K562 (cell line): ENCODE measurements at regions not wholly inside any gene's neighbourhood (a gene's known extent, or its start where the extent isn't known, plus 50 kb on each side); places are given as distances from the start of the nearest gene placed in this dataset.

ENCODE experiments used
- ATAC-seq: fragments of 200-7000 bp; cut with Tn5 transposase; 3 replicates; pipeline ENCODE4 v1.9.1; 2020; ENCODE audit warnings: moderate library complexity
- BruUV-seq: library from RNA; stranded (reverse); fragments of 400-500 nt; replicated peaks from 2 replicates; lab custom pipeline; 2021; lab: Mats Ljungman, UMichigan
- CTCF ChIA-PET: fragments of 300-600 bp; formaldehyde crosslinking; extraction: SDS; loops from one replicate; lab custom pipeline; 2021; ENCODE audit warnings: low intra/inter-chr PET ratio; lab: Yijun Ruan, JAX
- POLR2A ChIA-PET: fragments of 300-600, 350-650 bp; sonication (Branson Sonifier 250); formaldehyde crosslinking; extraction: SDS; loops from one replicate; lab custom pipeline; 2021; ENCODE audit warnings: antibody characterized with exemption, inconsistent platforms; lab: Yijun Ruan, JAX
- DNase-seq, 4 experiments: peaks; one replicate each; pipeline versions ENCODE4 v3.0.0 to v3.0.0-alpha.2; 2011 to 2018; ENCODE audit warnings: low spot score in 3 of 4, mixed read lengths in 3 of 4; ENCODE audit errors: extremely low read depth in 1 of 4
- FAIRE-seq: peaks from 2 replicates; lab custom pipeline; 2011; peaks lifted over from hg19 to GRCh38; lab: Jason Lieb, UNC
- H2AFZ ChIP-seq: 2 replicates; pipeline ENCODE4 v1.6.0; 2011; ENCODE audit warnings: low read depth, low read length, control low read depth, inconsistent platforms
- H3K27ac ChIP-seq: fragments of 200-600 bp; 3 replicates; pipeline ENCODE4 v1.8.0; 2011; ENCODE audit warnings: low read depth, mild to moderate bottlenecking, control low read depth, inconsistent platforms, low read length, moderate library complexity, mixed read lengths; ENCODE audit errors: extremely low read depth
- H3K27me3 ChIP-seq, 2 experiments: fragments of 300-600 bp in 1 of 2; 2 replicates in 1 of 2; 3 replicates in 1 of 2; pipeline versions ENCODE4 v1.6.0 to v1.8.0; 2011; ENCODE audit warnings: inconsistent platforms in 2 of 2, low read length in 2 of 2, mild to moderate bottlenecking in 1 of 2, mixed read lengths in 1 of 2, moderate library complexity in 1 of 2; ENCODE audit not compliant: control insufficient read depth in 2 of 2, insufficient read depth in 2 of 2
- H3K36me3 ChIP-seq: fragments of 300-600 bp; 3 replicates; pipeline ENCODE4 v1.8.0; 2011; ENCODE audit warnings: mild to moderate bottlenecking, low read length, inconsistent platforms; ENCODE audit not compliant: control insufficient read depth, insufficient read depth
- H3K4me1 ChIP-seq, 2 experiments: fragments of 200-600 bp in 1 of 2; replicated peaks in 1 of 2; 2 replicates in 1 of 2; 3 replicates in 1 of 2; pipeline versions ENCODE4 v1.5.1 to v1.8.0; 2011; ENCODE audit warnings: inconsistent platforms in 2 of 2, low read length in 2 of 2, mild to moderate bottlenecking in 1 of 2, mixed read lengths in 1 of 2, moderate library complexity in 1 of 2; ENCODE audit not compliant: control insufficient read depth in 2 of 2, insufficient read depth in 2 of 2
- H3K4me2 ChIP-seq: 2 replicates; pipeline ENCODE4 v1.6.1; 2011; ENCODE audit warnings: low read length, control low read depth, inconsistent platforms, mixed read lengths; ENCODE audit not compliant: insufficient read depth
- H3K4me3 ChIP-seq: fragments of 200-600 bp; sonication (generic), shearing (Covaris generic); 2 replicates; pipeline ENCODE4 v1.5.1; 2016; ENCODE audit warnings: control low read depth, inconsistent platforms
- H3K79me2 ChIP-seq: fragments of 200-600 bp; 3 replicates; pipeline ENCODE4 v1.8.0; 2011; ENCODE audit warnings: low read length, inconsistent platforms; ENCODE audit not compliant: control insufficient read depth, insufficient read depth
- H3K9ac ChIP-seq, 2 experiments: 2 replicates each; pipeline versions ENCODE4 v1.6.0 to v1.6.1; 2011; ENCODE audit warnings: low read depth in 2 of 2, low read length in 2 of 2, control low read depth in 1 of 2, inconsistent platforms in 1 of 2, mild to moderate bottlenecking in 1 of 2, mixed read lengths in 1 of 2; ENCODE audit not compliant: insufficient read depth in 1 of 2
- H3K9me1 ChIP-seq: one replicate; pipeline ENCODE4 v1.6.0; 2011; ENCODE audit warnings: inconsistent platforms, mild to moderate bottlenecking, low read length, moderate library complexity; ENCODE audit not compliant: control insufficient read depth, insufficient read depth
- H3K9me3 ChIP-seq: replicated peaks from 2 replicates; pipeline ENCODE4 v1.5.1; 2011; ENCODE audit warnings: low read depth, low read length, inconsistent platforms; ENCODE audit not compliant: control insufficient read depth, insufficient read depth
- H4K20me1 ChIP-seq: replicated peaks from 2 replicates; pipeline ENCODE4 v1.6.1; 2011; ENCODE audit warnings: low read length, inconsistent platforms, mixed read lengths; ENCODE audit not compliant: control insufficient read depth, insufficient read depth
- ATF1 ChIP-seq, 2 experiments: fragments of 450-650 bp in 1 of 2; IDR thresholded peaks; 2 replicates each; pipeline ENCODE4 v1.6.1; 2016; ENCODE audit warnings: missing compliant biosample characterization in 1 of 2, missing genetic modification characterization in 1 of 2
- FOXJ3 ChIP-seq: sonication (generic); formaldehyde crosslinking; IDR thresholded peaks from 2 replicates; pipeline ENCODE4 v1.4.0; 2020; ENCODE audit warnings: mild to moderate bottlenecking, missing genetic modification reagents
- PHB ChIP-seq: fragments of 250-450 bp; sonication (Bioruptor Pico); IDR thresholded peaks from 2 replicates; pipeline ENCODE4 v1.5.0; 2021
- TEAD4 ChIP-seq, 2 experiments: sonication (generic) in 1 of 2; formaldehyde crosslinking in 1 of 2; IDR thresholded peaks; 2 replicates each; pipeline versions ENCODE4 v1.6.1 to v1.8.0; 2012 to 2022; ENCODE audit warnings: borderline replicate concordance in 1 of 2, inconsistent platforms in 1 of 2, low read length in 1 of 2, mild to moderate bottlenecking in 1 of 2, missing genetic modification reagents in 1 of 2
- TRIM24 ChIP-seq, 2 experiments: fragments of 450-650 bp; IDR thresholded peaks; 2 replicates each; pipeline ENCODE4 v1.6.1; 2016
- ZNF184 ChIP-seq: sonication (generic); formaldehyde crosslinking; IDR thresholded peaks from 2 replicates; pipeline ENCODE4 v1.5.0; 2020; ENCODE audit warnings: missing genetic modification reagents
- ZNF384 ChIP-seq: IDR thresholded peaks from 2 replicates; pipeline ENCODE4 v1.6.1; 2012; ENCODE audit warnings: low read depth, low read length, improper control_type of control experiment
- ZNF586 ChIP-seq: fragments of 450-650 bp; formaldehyde crosslinking; conservative IDR thresholded peaks from 2 replicates; pipeline ENCODE4 v1.4.0; 2020; ENCODE audit warnings: mild to moderate bottlenecking, moderate library complexity
- WGBS: fragments of 100-300 bp; shearing (Covaris generic); methylation state at CpG from one replicate; pipeline ENCODE4 v1.1.6; 2016; ENCODE audit warnings: low coverage, mixed read lengths; ENCODE audit not compliant: insufficient coverage; ENCODE audit errors: missing lambda C conversion rate; 5-methylcytosine and 5-hydroxymethylcytosine counted together
- in situ Hi-C: fragments of 300-500 bp; cut with MboI; formaldehyde crosslinking; loops from 4 replicates; pipeline ENCODE4 v1.15.0; 2018; ENCODE audit warnings: inconsistent platforms, mixed read lengths
- intact Hi-C: fragments of 100-400 bp; cut with micrococcal nuclease; formaldehyde crosslinking; loops from 2 replicates; pipeline ENCODE4 v1.14.2; 2022
- TF ChIP-seq, protein P1 (sequence below): sonication (generic); formaldehyde crosslinking; IDR thresholded peaks from 2 replicates; pipeline ENCODE4 v1.8.0; 2023; ENCODE audit warnings: mild to moderate bottlenecking, missing genetic modification reagents
- TF ChIP-seq, protein P2 (sequence below): fragments of 450-650 bp; conservative IDR thresholded peaks from 2 replicates; pipeline ENCODE4 v1.6.1; 2016; ENCODE audit warnings: missing genetic modification characterization, low read depth, mild to moderate bottlenecking, missing compliant biosample characterization, moderate library complexity

DNA sequence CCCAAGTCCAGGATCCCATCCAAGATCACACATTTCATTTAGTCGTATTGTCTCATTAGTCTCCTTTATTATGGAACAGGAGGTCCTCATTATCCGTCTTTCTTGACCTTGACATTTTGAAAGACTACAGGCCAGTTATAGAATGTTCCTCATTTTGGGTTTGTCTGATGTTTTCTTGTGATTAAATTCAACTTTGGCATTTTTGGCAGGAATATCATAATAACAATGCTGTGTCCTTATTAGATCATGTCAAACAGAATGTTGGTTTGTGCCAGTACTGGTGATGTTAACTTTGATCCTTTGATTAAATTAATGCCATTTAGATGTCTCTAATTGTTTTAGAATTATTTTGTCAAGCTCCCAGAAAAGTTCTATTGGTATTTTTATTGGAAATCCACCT, 106.5 kb upstream of the FRY start:
- no peak overlapping the region for H3K4me3 ChIP-seq
- DNase-seq = no peak
- TF ChIP-seq FOXJ3 (CRISPR knock-in tag) = no peak
- TF ChIP-seq ZNF184 (CRISPR knock-in tag) = no peak
- TF ChIP-seq ATF1 (CRISPR knock-in tag; IDR thresholded peaks at IDR 0.05) = no peak
- no peak for TF ChIP-seq ATF1 (tag; IDR thresholded peaks at IDR 0.05)
- no peak for TF ChIP-seq TRIM24 (IDR thresholded peaks at IDR 0.05)
- TF ChIP-seq, protein P1, sequence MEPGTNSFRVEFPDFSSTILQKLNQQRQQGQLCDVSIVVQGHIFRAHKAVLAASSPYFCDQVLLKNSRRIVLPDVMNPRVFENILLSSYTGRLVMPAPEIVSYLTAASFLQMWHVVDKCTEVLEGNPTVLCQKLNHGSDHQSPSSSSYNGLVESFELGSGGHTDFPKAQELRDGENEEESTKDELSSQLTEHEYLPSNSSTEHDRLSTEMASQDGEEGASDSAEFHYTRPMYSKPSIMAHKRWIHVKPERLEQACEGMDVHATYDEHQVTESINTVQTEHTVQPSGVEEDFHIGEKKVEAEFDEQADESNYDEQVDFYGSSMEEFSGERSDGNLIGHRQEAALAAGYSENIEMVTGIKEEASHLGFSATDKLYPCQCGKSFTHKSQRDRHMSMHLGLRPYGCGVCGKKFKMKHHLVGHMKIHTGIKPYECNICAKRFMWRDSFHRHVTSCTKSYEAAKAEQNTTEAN (CRISPR knock-in tag) = no peak
- no peak for TF ChIP-seq TEAD4 (IDR thresholded peaks at IDR 0.05; ENCODE audit: low read length)
- no peak for TF ChIP-seq TEAD4 (CRISPR knock-in tag; IDR thresholded peaks at IDR 0.05; ENCODE audit: borderline replicate concordance)
- no peak for TF ChIP-seq ZNF586 (CRISPR knock-in tag)
- no peak for TF ChIP-seq PHB (CRISPR knock-in tag)
- no peak for TF ChIP-seq ZNF384
- TF ChIP-seq, protein P2, sequence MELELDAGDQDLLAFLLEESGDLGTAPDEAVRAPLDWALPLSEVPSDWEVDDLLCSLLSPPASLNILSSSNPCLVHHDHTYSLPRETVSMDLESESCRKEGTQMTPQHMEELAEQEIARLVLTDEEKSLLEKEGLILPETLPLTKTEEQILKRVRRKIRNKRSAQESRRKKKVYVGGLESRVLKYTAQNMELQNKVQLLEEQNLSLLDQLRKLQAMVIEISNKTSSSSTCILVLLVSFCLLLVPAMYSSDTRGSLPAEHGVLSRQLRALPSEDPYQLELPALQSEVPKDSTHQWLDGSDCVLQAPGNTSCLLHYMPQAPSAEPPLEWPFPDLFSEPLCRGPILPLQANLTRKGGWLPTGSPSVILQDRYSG (tag) = no peak
- H3K27ac ChIP-seq = no peak overlapping the region
- no peaks in the 10 kb centered on the region for H3K36me3 ChIP-seq
- H4K20me1 ChIP-seq = no peaks in the 10 kb centered on the region
- no peaks in the 10 kb centered on the region for H3K9me3 ChIP-seq
- H2AFZ ChIP-seq = no peak overlapping the region
- H3K4me2 ChIP-seq = no peak overlapping the region
- in situ Hi-C loops = no loop called here
- no peaks in the 10 kb centered on the region for H3K27me3 ChIP-seq
- 20% methylated on average over 2 of the region's 2 CpGs for WGBS
- ATAC-seq = no peak
- no peak overlapping the region for H3K9ac ChIP-seq
- no TSS peak for BruUV-seq
- CTCF ChIA-PET = no interaction called here
- H3K79me2 ChIP-seq = no peaks in the 10 kb centered on the region
- intact Hi-C loops = no loop called here
- FAIRE-seq = no peak
- H3K4me1 ChIP-seq = no peaks in the 10 kb centered on the region; a peak in 1 of 5 replicates
- no peaks in the 10 kb centered on the region for H3K9me1 ChIP-seq
- POLR2A ChIA-PET = no interaction called here
